Activated CD4-positive, alpha-beta T cell treated with anti-CD3 and anti-CD28 coated beads for 24 hours (primary cell): ENCODE measurements at regions not wholly inside any gene's neighbourhood (a gene's known extent, or its start where the extent isn't known, plus 50 kb on each side); places are given as distances from the start of the nearest gene placed in this dataset.
A peak's percentile ranks its signal among the peaks of the same experiment; 100 is the strongest.

Experiments
- DNase-seq, 2 donors: peaks; one replicate each; pipeline ENCODE4 v3.0.0-alpha.2; 2020; ENCODE audit warnings: low read depth in 2 of 2

DNA sequence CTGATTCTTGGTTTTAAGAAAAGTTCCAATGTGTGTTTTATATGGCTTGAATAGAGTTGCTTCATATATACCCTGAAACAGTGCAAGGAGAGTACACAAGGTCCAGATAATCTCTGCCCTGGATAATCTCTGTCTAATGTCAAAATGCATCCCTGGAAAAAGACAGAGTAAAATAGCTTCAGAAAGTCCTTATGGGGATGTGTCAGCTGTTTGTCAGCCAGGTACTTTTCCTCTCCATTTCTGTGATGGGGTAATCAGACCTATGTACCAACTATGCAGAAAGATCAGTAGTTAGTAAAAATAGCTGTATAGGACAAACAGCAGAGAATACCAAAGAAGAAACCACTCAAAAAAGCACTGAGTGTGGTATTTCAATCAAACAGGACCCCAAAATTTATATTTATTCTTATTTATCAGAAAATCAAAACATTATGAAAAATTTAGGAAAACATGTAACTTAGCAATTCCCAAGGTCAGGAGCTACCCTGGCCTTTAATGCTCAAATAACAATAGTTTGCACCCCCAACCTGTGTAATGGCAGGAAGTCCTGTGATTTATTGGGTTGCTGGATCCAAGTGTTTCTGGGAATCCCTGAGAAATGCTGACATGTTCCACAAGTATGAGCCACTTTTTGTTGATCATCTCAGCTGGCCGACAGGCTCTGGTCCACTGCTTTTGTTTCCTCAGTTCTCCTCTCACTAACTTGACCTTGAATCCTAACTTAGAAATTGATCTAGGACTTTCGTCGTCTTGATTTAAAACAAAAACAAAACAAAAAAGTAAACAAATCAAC is 69.6 kb downstream of the MDH1 start:
- no peak for DNase-seq

DNA sequence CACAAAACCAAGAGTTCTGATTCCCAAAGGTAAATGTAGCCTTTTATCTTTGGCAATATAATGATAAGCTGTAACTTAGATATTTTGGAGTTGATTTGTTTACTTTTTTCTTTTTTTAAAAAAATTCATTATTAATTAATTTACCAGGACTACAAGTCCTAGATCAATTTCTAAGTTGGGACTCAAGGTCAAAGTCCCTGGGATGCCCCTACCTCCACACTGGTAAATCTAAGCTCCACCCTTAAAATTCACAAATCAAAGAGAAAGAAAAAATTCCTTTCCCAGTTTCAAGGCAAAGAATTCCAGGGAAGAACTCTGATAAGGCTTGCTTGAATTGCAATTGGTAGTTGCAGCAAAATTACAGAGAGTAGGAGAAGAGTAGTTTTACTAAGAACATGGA is 71.3 kb downstream of the MDH1 start:
- DNase-seq, result no peak

DNA sequence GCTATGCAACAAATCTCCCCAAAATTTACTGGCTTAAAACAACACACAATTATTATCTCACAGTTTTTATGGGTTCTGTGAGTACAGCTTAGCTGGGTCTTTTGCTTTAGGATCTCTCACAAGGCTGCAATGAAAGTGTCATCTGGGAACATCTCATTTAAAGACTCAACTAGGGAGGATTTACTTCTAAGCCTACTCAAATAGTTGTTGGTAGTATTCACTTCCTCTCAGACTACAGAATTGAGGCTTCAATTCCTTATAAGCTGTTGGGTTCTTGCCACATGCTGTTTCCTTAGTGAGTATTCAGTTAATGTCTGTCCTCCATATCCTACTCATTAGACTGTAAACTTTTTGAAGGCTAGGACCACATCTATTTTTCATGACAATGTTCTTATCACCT is 72.3 kb downstream of the MDH1 start:
- DNase-seq, result no peak

DNA sequence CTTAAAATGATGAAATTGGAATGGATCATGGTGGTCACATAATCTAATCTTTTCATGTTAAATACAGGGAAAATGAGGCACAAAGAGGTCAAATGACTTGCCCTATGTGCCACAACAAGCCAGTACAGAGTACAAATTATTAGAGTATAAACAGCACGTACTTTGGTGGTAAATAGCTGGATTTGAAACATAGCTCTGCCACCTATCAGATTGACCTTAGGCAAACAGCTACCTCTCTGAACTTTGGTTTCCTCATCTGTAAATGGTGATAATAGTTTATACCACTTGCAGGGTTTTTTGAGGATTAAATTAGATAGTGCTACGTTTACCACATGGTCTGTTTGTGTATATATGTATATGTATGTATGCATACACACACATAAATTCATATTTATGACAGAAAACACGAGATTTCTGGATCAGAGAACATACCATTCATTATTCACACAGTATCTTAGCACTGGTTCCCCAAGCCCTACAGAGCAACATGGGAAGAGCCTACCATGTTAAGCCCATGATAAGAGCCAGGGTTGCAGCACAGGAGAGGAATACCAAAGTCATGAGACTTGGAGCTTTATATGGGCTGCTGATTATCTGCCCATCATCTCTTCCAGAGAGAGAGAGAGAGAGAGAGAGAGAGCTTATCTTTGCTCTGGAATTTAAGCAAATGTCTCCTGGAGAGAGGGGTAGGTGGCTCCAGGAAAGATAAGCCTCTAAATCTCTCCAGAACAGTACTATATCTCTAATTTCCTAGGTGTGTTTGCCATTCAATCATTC is 73.5 kb downstream of the MDH1 start:
- DNase-seq, result no peak

DNA sequence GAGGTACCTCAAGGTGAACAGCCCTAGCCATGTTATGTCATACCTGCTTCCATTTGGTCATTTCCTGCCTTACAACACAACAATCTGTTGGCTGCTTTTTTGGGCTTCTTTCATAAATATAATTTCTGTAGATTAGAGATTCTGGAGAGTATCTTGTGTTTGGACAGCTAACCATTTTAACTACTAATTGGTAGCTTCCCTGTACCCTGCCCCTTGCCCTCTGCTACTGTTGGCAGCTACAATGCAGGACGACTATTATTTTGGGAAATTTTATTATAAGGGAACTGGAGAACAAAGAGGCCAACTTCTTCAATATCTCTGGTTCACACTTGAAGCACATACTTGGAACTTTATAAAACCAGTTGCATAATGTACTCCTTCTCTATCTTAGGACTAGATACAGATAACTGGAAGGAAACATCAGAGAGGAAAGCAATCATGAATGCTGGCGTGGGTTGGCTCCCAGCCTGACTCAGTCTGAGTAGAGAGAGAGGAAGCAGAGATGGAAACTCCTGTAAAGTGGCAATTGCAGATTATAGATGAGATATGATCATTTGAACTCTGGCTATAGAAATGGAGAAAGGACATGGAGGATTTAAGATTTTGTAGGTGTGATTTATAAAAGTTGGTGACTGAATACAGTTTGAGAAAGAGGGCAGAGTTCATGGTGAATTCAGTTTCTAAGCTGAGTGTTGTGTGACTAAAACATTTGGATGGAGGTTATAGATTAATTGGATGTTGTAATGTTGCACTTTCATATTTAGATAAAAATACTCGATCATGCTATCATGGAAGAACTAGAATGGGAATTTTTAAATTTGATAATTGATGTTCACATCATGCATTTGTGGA is 74.5 kb downstream of the MDH1 start:
- DNase-seq, result no peak

DNA sequence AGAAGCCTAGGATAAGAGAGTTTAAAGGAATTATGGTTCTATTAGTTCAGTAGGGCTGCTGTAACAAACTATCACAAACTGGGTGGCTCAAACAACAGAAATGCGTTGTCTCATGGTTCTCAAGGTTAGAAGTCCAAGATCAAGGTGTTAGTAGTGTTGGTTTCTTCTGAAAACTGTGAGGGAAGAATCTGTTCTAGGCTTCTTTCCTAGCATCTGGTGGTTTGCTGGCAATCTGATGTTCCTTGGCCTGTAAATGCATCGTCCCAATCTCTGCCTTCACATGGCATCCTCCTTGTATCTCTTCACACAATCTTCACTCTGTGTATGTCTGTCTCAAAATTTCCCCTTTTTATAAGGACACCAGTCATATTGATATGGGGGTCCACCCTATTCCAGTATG is 76.3 kb downstream of the MDH1 start:
- DNase-seq, result no peak

DNA sequence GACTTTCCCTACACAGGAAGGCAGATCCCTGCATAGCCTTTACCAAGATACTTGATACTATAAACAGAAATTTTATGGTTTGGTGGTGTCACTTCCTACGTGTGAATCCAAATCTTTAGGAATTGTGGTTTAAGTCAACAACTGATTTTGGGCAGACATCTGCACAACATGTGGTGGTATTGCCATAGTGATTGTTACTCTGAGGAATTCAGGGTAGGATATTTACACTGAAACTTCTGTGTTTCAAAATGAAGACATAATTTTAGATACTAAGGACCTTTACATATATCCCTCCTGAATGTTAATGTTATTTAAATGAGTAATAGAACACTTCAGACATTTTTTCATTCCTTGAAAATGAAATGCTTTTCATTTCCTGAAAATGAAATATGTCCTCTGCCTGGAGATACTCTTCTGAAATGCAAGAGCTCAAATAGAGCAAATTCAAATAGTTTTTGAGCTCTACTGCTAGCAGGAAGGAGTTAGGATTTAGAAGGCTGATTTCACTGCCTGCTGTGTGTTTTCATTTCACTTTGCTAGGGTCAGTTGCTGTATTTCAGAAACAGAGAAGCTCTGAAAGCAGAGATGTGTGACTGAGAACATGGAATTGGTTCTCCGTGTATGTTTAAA is 77.2 kb downstream of the MDH1 start:
- DNase-seq, result no peak

DNA sequence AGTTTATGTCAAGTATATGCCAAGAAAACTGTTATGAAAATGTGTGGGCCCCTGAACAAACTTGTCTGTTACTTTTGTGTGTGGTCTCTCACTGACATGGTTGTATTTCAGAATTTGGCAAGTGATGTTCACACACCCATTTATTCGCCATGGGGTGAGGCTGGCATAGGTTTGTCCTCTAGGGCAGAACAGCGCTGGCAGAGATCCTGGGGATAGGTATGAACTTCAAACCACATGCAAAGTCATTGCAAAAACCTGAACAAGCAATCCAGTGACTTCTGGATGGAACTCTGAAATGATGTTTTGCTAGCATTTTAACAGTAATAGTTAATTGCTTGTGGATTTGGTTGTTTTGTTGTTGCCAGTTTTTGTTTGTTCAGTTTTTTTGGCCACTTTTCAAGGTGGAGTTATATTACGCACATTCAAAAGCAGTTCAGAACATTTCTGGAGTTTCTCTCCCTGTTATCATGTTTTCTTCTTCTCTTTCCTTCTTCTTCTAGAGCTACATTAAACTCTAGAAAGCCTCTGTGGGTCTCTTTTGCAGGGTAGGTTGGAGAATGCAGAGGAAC is 78.5 kb downstream of the MDH1 start:
- DNase-seq, result no peak

DNA sequence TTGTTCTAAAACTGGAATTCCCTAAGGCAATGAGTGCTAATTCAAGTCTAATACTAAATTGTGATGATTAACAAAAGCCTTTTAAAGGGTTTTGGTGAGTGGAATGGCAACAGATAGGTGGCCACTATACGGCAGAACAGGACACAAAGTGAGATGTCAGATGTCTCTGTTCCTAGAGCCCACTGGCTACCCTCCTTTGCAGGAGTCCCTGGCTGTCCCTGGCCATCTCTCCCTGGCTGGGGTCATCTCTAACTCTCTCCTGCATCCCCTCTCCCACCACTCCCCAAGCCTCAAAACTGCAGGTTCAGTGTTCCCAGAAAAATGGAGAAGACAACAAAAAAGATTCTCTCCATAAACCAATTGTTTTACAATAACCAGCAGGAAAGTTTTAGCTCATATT is 79.2 kb downstream of the MDH1 start:
- DNase-seq, result no peak

DNA sequence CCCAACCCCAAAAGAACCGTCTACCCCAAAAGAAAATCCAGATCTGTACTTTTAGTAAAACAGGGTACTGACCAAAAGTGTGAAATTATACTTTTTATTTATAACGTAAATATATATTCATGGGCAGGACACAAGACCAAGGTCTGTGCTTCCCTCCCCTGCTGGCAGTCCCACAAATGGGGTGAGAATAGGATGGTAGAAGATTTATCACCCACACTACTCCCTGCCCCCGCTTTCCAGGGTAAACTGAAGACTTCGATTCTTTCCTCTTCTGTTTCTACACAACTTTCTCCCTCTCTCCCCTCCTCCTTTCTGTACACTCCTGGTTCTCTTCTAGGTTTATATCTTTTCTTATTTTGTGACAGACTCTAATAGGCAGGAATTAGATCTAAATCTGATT is 79.7 kb downstream of the MDH1 start:
- no peak for DNase-seq

DNA sequence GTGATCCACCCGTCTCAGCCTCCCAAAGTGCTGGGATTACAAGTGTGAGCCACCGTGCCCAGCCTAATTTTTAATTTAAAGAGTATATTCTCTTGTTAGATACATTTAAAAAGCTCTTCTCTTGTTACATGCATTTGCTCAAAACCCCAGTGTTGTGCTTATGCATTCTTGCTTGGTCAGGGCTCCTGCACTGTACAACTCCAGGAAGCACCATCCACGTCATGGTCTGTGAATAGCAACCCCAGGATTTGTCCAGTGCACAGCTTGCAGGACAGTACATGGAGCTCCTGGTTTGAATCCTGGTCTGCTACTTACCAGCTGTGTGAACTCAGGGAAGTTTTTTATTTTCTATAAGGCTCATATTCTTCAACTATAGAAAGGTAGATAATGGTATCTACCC is 80.8 kb downstream of the MDH1 start:
- no peak for DNase-seq

DNA sequence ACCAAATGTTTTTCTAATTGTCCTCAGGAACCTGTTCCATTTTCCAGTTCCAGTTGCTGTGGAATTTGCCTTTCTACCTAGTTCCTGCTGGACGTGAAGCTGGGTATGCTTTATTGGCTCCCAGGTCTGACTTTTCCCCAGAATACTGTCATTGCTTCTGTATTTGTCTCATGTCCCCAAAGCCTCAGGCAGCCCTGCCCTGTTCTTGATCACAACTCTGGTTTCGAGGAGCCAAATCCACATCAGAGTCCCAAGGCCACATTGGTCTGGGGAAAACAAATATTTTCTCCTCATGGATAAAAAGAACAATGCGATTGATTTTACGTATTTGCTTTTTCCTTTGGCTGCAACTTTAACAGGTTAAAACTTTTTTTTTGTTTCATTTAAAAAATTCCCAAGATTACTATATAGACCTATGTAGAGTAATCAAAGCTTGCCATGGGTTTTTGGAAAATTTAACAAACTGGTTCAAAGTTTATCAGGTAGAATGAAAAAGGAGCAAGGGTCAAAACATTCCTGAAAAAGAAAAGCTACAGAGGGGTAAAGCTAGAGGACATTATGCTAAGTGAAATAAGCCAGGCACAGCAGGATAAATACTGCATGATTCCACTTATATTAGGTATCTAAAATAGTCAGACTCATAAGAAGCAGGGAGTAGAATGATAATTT is 85.2 kb downstream of the MDH1 start:
- DNase-seq, result no peak

DNA sequence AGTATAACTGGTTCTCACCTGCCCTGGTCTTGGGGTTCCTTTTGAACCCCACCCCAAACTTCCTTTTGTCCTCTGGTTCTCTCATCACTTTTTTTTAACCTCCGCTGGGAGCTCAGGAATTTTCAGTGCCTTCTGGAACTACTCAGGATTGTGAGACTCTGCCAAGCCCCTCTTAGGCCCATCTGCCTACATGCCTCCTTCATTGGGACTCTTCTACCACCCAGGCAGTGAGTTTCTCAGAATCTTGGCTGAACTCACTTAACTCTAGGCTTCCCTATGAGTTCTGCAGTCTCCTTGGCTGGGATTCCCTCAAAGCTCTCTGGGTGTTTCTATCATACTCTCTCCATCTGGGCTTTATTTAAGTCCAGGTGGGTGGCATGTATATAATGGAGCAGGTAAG is 86.3 kb downstream of the MDH1 start:
- no peak for DNase-seq

DNA sequence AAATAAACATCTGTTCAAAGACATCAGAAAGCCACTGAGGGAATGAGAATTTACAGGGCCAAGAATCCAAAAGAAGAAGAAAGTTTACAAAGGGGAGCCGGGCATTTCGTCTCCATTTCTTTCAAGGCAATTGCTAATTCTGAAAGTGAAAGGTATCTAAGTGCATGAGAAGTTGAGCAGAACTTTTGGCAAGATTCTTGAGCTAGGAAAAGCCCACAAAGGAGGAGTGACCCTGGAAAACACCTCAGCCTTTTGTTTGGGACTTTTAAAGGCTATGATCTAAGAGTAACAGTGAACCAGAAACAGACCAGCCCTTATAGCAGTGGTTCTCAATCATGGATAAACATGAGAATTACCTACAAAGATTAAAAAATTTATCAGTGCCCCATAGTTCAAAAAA is 87.4 kb downstream of the MDH1 start:
- DNase-seq, result no peak

DNA sequence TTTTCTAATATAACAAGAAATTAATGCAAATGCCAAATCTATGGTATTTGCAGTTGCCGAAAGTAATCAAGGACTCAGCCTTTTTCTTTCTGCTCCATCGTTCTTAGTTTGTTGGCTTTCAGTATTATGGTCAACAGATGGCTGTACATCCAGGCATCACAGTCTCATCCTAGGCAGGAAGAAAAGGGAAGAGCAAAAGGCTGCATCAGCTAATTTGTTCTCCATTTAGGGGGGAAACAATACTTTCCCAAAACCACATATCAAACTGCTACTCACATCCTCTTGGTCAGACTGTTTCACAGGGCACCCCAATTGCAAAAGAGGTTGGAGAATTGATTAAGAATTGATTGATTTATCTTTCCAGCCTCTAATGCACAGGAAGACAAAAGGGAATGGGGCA is 89.3 kb downstream of the MDH1 start:
- no peak for DNase-seq

DNA sequence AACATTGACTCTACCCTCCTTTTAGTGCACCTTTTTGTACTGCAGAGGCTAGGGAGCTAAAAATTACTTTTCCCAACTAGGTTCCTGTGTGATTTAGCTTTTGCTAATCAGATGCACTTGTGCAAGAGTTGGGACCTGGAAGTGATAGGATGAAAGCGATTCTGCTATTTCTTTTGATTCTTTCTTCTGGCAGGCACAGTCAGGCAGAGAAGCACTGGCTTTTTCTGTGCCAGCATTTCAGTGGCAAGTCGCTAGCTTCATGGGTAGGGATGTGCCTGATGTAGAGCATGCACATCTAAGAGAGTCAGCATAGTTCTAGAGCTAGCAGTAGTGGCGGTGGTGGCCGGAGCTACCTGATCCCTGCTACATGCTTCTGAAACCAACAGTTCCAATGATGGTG is 89.8 kb downstream of the MDH1 start:
- DNase-seq, result no peak

DNA sequence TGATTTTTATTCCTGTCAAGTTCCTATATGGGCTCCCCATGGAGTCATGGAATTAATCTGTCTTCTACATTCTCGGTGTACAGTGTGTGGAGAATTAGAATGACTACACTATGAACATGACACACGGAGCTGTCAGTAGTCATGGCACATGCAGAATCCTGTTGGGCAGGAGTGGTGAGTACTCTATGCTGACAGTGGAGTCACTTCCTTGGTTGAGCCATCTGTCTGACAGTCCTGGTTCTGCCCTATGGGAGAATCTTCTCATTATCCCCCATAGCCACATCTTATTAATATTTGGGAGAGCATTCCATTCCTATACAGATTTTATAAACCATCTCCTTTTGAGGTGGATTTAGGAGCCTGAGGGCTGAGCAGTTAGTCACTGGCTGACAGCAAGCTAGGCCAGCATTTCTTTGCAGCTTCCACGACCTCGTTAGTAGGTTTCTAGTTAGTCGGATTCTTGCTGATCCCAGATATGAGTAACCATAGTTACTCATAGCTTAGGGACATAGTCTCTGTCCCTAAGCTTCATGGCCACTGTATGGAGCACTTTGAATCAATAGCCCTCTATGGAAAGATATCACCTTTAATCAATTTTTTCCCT is 90.6 kb downstream of the MDH1 start:
- no peak for DNase-seq

DNA sequence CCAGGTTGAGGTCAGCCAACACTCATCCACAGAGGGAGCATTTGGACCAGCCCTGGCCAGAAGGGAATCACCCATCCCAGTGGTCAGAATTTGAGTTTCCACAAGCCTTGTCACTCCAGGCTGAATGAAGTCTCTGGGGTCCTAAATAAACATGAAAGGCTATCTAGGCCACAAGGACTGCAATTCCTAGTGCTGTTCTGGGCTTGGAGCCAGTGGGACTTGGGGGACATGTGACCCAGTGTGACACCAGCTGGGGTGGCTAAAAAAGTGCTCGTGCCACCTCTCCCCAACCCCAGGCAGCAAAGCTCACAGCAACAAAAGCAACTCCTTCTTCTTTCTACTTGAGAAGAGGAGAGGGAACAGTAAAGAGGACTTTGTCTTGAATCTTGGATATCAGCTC is 91.7 kb downstream of the MDH1 start:
- DNase-seq, result no peak

DNA sequence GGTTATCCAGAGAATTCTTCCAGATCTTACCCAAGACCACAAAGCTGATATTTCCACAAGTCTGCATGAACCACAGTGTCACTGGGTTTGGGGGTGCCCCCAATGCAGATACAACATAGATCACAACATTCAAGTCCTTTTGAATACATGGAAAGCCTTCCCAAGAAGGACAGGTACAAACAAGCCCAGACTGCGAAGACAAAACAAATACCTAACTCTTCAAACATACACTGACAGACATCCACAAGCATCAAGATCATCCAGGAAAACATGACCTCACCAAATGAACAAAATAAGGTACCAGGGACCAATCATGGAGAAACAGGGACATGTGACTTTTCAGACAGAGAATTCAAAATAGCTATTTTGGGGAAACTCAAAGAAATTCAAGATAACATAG is 93.1 kb downstream of the MDH1 start:
- DNase-seq, result no peak

DNA sequence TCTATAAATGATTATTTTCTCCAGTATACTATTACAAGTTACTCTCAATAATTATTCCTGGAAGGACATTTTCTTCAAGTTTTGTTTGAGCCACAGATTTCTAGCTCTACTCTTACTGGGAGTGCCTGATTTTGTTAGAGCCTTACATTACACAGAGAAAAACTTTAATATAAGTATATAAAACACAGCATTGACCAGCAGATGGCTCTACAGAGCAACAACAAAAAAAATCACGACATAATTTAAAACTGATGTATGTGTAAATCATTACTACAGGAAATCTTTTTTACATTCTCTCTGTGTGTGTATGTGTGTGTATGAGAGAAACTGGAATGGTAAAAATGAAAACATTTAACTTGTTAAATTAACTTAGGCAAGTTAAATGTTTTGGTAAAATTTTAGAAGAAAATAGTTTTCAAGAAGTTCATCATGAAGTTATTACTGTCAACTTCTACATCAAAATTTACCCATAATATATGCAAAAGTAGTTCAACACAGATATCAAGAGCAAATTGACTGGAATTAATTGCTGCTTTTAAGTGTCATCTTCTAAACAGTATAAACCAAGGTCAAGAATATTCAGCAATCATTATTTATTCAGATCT is 103.3 kb downstream of the MDH1 start:
- DNase-seq, result peak in 1 of 2 donors; percentile 7
